GM18868 (cell line): ENCODE measurements at regions not wholly inside any gene's neighbourhood (a gene's known extent, or its start where the extent isn't known, plus 50 kb on each side); places are given as distances from the start of the nearest gene placed in this dataset.

ENCODE experiments used
- ATAC-seq: cut with Tn5 transposase; IDR thresholded peaks from one replicate; pipeline ENCODE4 v1.9.1; 2021; ENCODE audit warnings: mild to moderate bottlenecking, moderate library complexity; ENCODE audit not compliant: unreplicated experiment

GRCh38 chr10:121096617-121097431 is 245.7 kb downstream of the WDR11 start:
- ATAC-seq = no peak

- ATAC-seq = no peak
Measured at GRCh38 chr10:121098211-121098610, 247.0 kb downstream of the WDR11 start.

GRCh38 chr10:121098751-121099150 is 247.6 kb downstream of the WDR11 start:
- no peak for ATAC-seq

- ATAC-seq = no peak
Measured at GRCh38 chr10:121099181-121099580, 248.0 kb downstream of the WDR11 start.

GRCh38 chr10:121099592-121099991 is 248.4 kb downstream of the WDR11 start:
- no peak for ATAC-seq

GRCh38 chr10:121101561-121101960 is 250.4 kb downstream of the WDR11 start:
- ATAC-seq = no peak

- ATAC-seq = no peak
Measured at GRCh38 chr10:121102706-121103105, 251.5 kb downstream of the WDR11 start.

- no peak for ATAC-seq
Measured at GRCh38 chr10:121104476-121105111, 253.4 kb downstream of the WDR11 start.

GRCh38 chr10:121106611-121107010 is 255.4 kb downstream of the WDR11 start:
- no peak for ATAC-seq

- no peak for ATAC-seq
Measured at GRCh38 chr10:121108051-121108450, 256.9 kb downstream of the WDR11 start.

GRCh38 chr10:121110369-121110768 is 259.2 kb downstream of the WDR11 start:
- ATAC-seq = no peak

- no peak for ATAC-seq
Measured at GRCh38 chr10:121112136-121112535, 261.0 kb downstream of the WDR11 start.

GRCh38 chr10:121112579-121113384 is 261.6 kb downstream of the WDR11 start:
- ATAC-seq = no peak

- ATAC-seq = no peak
Measured at GRCh38 chr10:121113385-121113696, 262.2 kb downstream of the WDR11 start.

GRCh38 chr10:121113911-121114310 is 262.7 kb downstream of the WDR11 start:
- ATAC-seq = no peak

GRCh38 chr10:121115154-121115553 is 264.0 kb downstream of the WDR11 start:
- ATAC-seq = no peak

GRCh38 chr10:121121462-121121861 is 270.3 kb downstream of the WDR11 start:
- no peak for ATAC-seq

GRCh38 chr10:121127151-121127906 is 276.2 kb downstream of the WDR11 start:
- ATAC-seq = no peak

GRCh38 chr10:121128164-121128563 is 277.0 kb downstream of the WDR11 start:
- no peak for ATAC-seq

GRCh38 chr10:121129266-121129665 is 278.1 kb downstream of the WDR11 start:
- ATAC-seq = no peak

GRCh38 chr10:121130382-121130781 is 279.2 kb downstream of the WDR11 start:
- ATAC-seq = no peak
